Trophoblast cell (in vitro differentiated cells and primary cell): ENCODE measurements at regions not wholly inside any gene's neighbourhood (a gene's known extent, or its start where the extent isn't known, plus 50 kb on each side); places are given as distances from the start of the nearest gene placed in this dataset.

Source experiments
- DNase-seq, 2 donors: peaks; one replicate each; pipeline ENCODE4 v3.0.0-alpha.2; 2016
- H2AFZ ChIP-seq: 2 replicates; pipeline ENCODE4 v1.6.1; 2013; ENCODE audit warnings: low read length, moderate library complexity, mild to moderate bottlenecking; ENCODE audit not compliant: insufficient read depth, poor library complexity
- H2AK5ac ChIP-seq: 2 replicates; pipeline ENCODE4 v1.6.1; 2013; ENCODE audit warnings: mild to moderate bottlenecking, low read length
- H2BK120ac ChIP-seq: 2 replicates; pipeline ENCODE4 v1.6.1; 2013; ENCODE audit warnings: low read length, mild to moderate bottlenecking, moderate library complexity; ENCODE audit not compliant: insufficient read depth, poor library complexity
- H2BK12ac ChIP-seq: 2 replicates; pipeline ENCODE4 v1.6.1; 2013; ENCODE audit warnings: mild to moderate bottlenecking, low read length, moderate library complexity
- H2BK5ac ChIP-seq: 2 replicates; pipeline ENCODE4 v1.6.1; 2013; ENCODE audit warnings: low read length, low read depth, moderate library complexity, mild to moderate bottlenecking; ENCODE audit not compliant: poor library complexity
- H3K14ac ChIP-seq: 2 replicates; pipeline ENCODE4 v1.6.1; 2013; ENCODE audit warnings: mild to moderate bottlenecking, low read length
- H3K18ac ChIP-seq: 2 replicates; pipeline ENCODE4 v1.6.1; 2013; ENCODE audit warnings: mild to moderate bottlenecking, low read length
- H3K23ac ChIP-seq: 2 replicates; pipeline ENCODE4 v1.6.1; 2013; ENCODE audit warnings: low read length
- H3K27ac ChIP-seq: 2 replicates; pipeline ENCODE4 v1.5.1; 2013; ENCODE audit warnings: low read depth, mild to moderate bottlenecking, inconsistent platforms, low read length, moderate library complexity
- H3K27me3 ChIP-seq: 2 replicates; pipeline ENCODE4 v1.6.1; 2013; ENCODE audit warnings: inconsistent platforms, mild to moderate bottlenecking, low read length, moderate library complexity; ENCODE audit not compliant: insufficient read depth
- H3K36me3 ChIP-seq, 2 experiments: 1 replicate in 1 of 2; 2 replicates in 1 of 2; pipeline ENCODE4 v1.6.1; 2013; ENCODE audit warnings: low read length in 2 of 2, mild to moderate bottlenecking in 2 of 2, moderate library complexity in 1 of 2; ENCODE audit not compliant: insufficient read depth in 2 of 2, control insufficient read depth in 1 of 2
- H3K4ac ChIP-seq: 2 replicates; pipeline ENCODE4 v1.6.1; 2013; ENCODE audit warnings: low read depth, mild to moderate bottlenecking, low read length, moderate library complexity
- H3K4me1 ChIP-seq, 2 experiments: 1 replicate in 1 of 2; 2 replicates in 1 of 2; pipeline ENCODE4 v1.6.1; 2013; ENCODE audit warnings: low read length in 2 of 2, mild to moderate bottlenecking in 2 of 2, moderate library complexity in 1 of 2; ENCODE audit not compliant: insufficient read depth in 2 of 2, control insufficient read depth in 1 of 2
- H3K4me2 ChIP-seq: 2 replicates; pipeline ENCODE4 v1.6.1; 2013; ENCODE audit warnings: inconsistent platforms, mild to moderate bottlenecking, low read length, moderate library complexity
- H3K4me3 ChIP-seq: 2 replicates; pipeline ENCODE4 v1.5.1; 2013; ENCODE audit warnings: mild to moderate bottlenecking, low read depth, low read length, inconsistent platforms
- H3K79me1 ChIP-seq: one replicate; pipeline ENCODE4 v1.6.1; 2013; ENCODE audit warnings: low read length
- H3K79me2 ChIP-seq: 2 replicates; pipeline ENCODE4 v1.6.1; 2013; ENCODE audit warnings: low read length, mild to moderate bottlenecking; ENCODE audit not compliant: control insufficient read depth, insufficient read depth, poor library complexity
- H3K9ac ChIP-seq: 2 replicates; pipeline ENCODE4 v1.6.1; 2013; ENCODE audit warnings: mild to moderate bottlenecking, low read length
- H3K9me3 ChIP-seq: 2 replicates; pipeline ENCODE4 v1.6.1; 2013; ENCODE audit warnings: low read depth, mild to moderate bottlenecking, control low read depth, inconsistent platforms, low read length; ENCODE audit not compliant: insufficient read depth
- H4K12ac ChIP-seq: 2 replicates; pipeline ENCODE4 v1.6.1; 2013; ENCODE audit warnings: low read depth, mild to moderate bottlenecking, low read length, moderate library complexity
- H4K8ac ChIP-seq: 2 replicates; pipeline ENCODE4 v1.6.1; 2013; ENCODE audit warnings: low read depth, mild to moderate bottlenecking, low read length, moderate library complexity
- H4K91ac ChIP-seq: one replicate; pipeline ENCODE4 v1.6.1; 2013; ENCODE audit warnings: low read depth, mild to moderate bottlenecking, low read length, moderate library complexity
- WGBS: extraction: QIAGEN DNeasy Blood & Tissue Kit; methylation state at CpG from one replicate; pipeline ENCODE4 v1.1.7; 2013; ENCODE audit warnings: missing lambda C conversion rate; ENCODE audit not compliant: insufficient read length, insufficient coverage; ENCODE audit errors: extremely low coverage; 5-methylcytosine and 5-hydroxymethylcytosine counted together

- H3K79me2 ChIP-seq = no peaks in the 10 kb centered on the region
- H4K8ac ChIP-seq = no peak overlapping the region
- H3K27ac ChIP-seq = no peak overlapping the region
- no peaks in the 10 kb centered on the region for H3K36me3 ChIP-seq
- no peak overlapping the region for H3K4me2 ChIP-seq
- no peak overlapping the region for H3K23ac ChIP-seq
- H2AK5ac ChIP-seq = no peak overlapping the region
- H3K9me3 ChIP-seq = no peaks in the 10 kb centered on the region
- H3K79me1 ChIP-seq = no peaks in the 10 kb centered on the region
- no peak overlapping the region for H3K18ac ChIP-seq
- no peak overlapping the region for H3K14ac ChIP-seq
- H3K4me3 ChIP-seq = no peak overlapping the region
- no peak overlapping the region for H4K12ac ChIP-seq
- no peak overlapping the region for H2BK120ac ChIP-seq
- no peak overlapping the region for H2BK12ac ChIP-seq
- H2BK5ac ChIP-seq = no peak overlapping the region
- H3K4ac ChIP-seq = no peak overlapping the region
- no peaks in the 10 kb centered on the region for H3K4me1 ChIP-seq
- no CpG with 5 or more reads among the region's 4 CpGs for WGBS
- H3K27me3 ChIP-seq = no peaks in the 10 kb centered on the region
- H3K9ac ChIP-seq = no peak overlapping the region
- DNase-seq = peak in 1 of 2 donors; percentile 49
- H4K91ac ChIP-seq = no peak overlapping the region
- H2AFZ ChIP-seq = no peak overlapping the region
Measured at GRCh38 chr1:186753241-186753640, 73.0 kb upstream of the PTGS2 start.

- H3K18ac ChIP-seq = no peak overlapping the region
- no peak overlapping the region for H2BK12ac ChIP-seq
- no peak overlapping the region for H4K8ac ChIP-seq
- no peak overlapping the region for H3K4me3 ChIP-seq
- no peak overlapping the region for H4K12ac ChIP-seq
- no peak overlapping the region for H3K9ac ChIP-seq
- H3K27ac ChIP-seq = no peak overlapping the region
- H3K14ac ChIP-seq = no peak overlapping the region
- WGBS = no CpG with 5 or more reads among the region's 1 CpG
- no peaks in the 10 kb centered on the region for H3K79me2 ChIP-seq
- H3K36me3 ChIP-seq = no peaks in the 10 kb centered on the region
- H3K4me1 ChIP-seq = no peaks in the 10 kb centered on the region
- H3K4me2 ChIP-seq = no peak overlapping the region
- no peak overlapping the region for H2BK120ac ChIP-seq
- H4K91ac ChIP-seq = no peak overlapping the region
- no peak overlapping the region for H2AFZ ChIP-seq
- H3K4ac ChIP-seq = no peak overlapping the region
- H2BK5ac ChIP-seq = no peak overlapping the region
- H2AK5ac ChIP-seq = no peak overlapping the region
- no peak overlapping the region for H3K23ac ChIP-seq
- peak; percentile 30 to 51 for DNase-seq
- no peaks in the 10 kb centered on the region for H3K27me3 ChIP-seq
- no peaks in the 10 kb centered on the region for H3K79me1 ChIP-seq
- peaks cover 6% of the 10 kb centered on the region for H3K9me3 ChIP-seq
Measured at GRCh38 chr1:186750257-186750656, 70.0 kb upstream of the PTGS2 start.

- H3K4me3 ChIP-seq = no peak overlapping the region
- no peak overlapping the region for H3K27ac ChIP-seq
- H2AFZ ChIP-seq = no peak overlapping the region
- no peaks in the 10 kb centered on the region for H3K36me3 ChIP-seq
- H3K9ac ChIP-seq = no peak overlapping the region
- H2BK120ac ChIP-seq = no peak overlapping the region
- no peak overlapping the region for H4K91ac ChIP-seq
- no peak overlapping the region for H3K14ac ChIP-seq
- H3K4me1 ChIP-seq = no peaks in the 10 kb centered on the region
- no peak overlapping the region for H4K8ac ChIP-seq
- no peak overlapping the region for H3K4me2 ChIP-seq
- no peak overlapping the region for H2BK5ac ChIP-seq
- no peaks in the 10 kb centered on the region for H3K27me3 ChIP-seq
- H3K9me3 ChIP-seq = peaks cover 6% of the 10 kb centered on the region
- no peak overlapping the region for H2BK12ac ChIP-seq
- H3K79me2 ChIP-seq = no peaks in the 10 kb centered on the region
- H2AK5ac ChIP-seq = no peak overlapping the region
- no peak overlapping the region for H3K18ac ChIP-seq
- H4K12ac ChIP-seq = no peak overlapping the region
- H3K4ac ChIP-seq = no peak overlapping the region
- no CpG with 5 or more reads among the region's 3 CpGs for WGBS
- H3K23ac ChIP-seq = no peak overlapping the region
- DNase-seq = peak in 1 of 2 donors; percentile 20
- H3K79me1 ChIP-seq = no peaks in the 10 kb centered on the region
Measured at GRCh38 chr1:186749820-186750219, 69.6 kb upstream of the PTGS2 start.

- Histone ChIP-seq H2BK120ac (no peak overlapping the region), H3K4ac (no peak overlapping the region), H2BK5ac (no peak overlapping the region), H3K79me1 (no peaks in the 10 kb centered on the region), H2AFZ (no peak overlapping the region), H4K12ac (no peak overlapping the region), H3K23ac (no peak overlapping the region), H3K36me3 (no peaks in the 10 kb centered on the region), H2AK5ac (no peak overlapping the region), H3K18ac (no peak overlapping the region), H3K27me3 (no peaks in the 10 kb centered on the region), H3K4me1 (no peaks in the 10 kb centered on the region), H3K4me2 (no peak overlapping the region), H2BK12ac (no peak overlapping the region), H3K79me2 (no peaks in the 10 kb centered on the region), H4K91ac (no peak overlapping the region), H3K4me3 (no peak overlapping the region), H3K27ac (no peak overlapping the region), H3K9me3 (peaks cover 6% of the 10 kb centered on the region), H3K14ac (no peak overlapping the region), H3K9ac (no peak overlapping the region), H4K8ac (no peak overlapping the region)
- no peak for DNase-seq
- WGBS = no CpG with 5 or more reads among the region's 2 CpGs
Measured at GRCh38 chr1:186747661-186748060, 67.4 kb upstream of the PTGS2 start.
